ENCODE measurements at regions not wholly inside any gene's neighbourhood (a gene's known extent, or its start where the extent isn't known, plus 50 kb on each side); places are given as distances from the start of the nearest gene placed in this dataset.

GRCh38 chr2:12642332-12642731 is 74.4 kb upstream of the TRIB2 start:
- no peak for DNase-seq
- Histone ChIP-seq H3K9me3 (no peaks in the 10 kb centered on the region), H3K4me1 (no peaks in the 10 kb centered on the region; the same call in 1 of the 2 replicates), H3K36me3 (no peaks in the 10 kb centered on the region), H3K27me3 (no peaks in the 10 kb centered on the region), H3K4me3 (ENCODE audit: low read depth, low read length) (no peak overlapping the region)
- TF ChIP-seq, protein P1, sequence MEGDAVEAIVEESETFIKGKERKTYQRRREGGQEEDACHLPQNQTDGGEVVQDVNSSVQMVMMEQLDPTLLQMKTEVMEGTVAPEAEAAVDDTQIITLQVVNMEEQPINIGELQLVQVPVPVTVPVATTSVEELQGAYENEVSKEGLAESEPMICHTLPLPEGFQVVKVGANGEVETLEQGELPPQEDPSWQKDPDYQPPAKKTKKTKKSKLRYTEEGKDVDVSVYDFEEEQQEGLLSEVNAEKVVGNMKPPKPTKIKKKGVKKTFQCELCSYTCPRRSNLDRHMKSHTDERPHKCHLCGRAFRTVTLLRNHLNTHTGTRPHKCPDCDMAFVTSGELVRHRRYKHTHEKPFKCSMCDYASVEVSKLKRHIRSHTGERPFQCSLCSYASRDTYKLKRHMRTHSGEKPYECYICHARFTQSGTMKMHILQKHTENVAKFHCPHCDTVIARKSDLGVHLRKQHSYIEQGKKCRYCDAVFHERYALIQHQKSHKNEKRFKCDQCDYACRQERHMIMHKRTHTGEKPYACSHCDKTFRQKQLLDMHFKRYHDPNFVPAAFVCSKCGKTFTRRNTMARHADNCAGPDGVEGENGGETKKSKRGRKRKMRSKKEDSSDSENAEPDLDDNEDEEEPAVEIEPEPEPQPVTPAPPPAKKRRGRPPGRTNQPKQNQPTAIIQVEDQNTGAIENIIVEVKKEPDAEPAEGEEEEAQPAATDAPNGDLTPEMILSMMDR (IDR thresholded peaks at IDR 0.05; ENCODE audit: low read depth, low read length), result no peak

DNA sequence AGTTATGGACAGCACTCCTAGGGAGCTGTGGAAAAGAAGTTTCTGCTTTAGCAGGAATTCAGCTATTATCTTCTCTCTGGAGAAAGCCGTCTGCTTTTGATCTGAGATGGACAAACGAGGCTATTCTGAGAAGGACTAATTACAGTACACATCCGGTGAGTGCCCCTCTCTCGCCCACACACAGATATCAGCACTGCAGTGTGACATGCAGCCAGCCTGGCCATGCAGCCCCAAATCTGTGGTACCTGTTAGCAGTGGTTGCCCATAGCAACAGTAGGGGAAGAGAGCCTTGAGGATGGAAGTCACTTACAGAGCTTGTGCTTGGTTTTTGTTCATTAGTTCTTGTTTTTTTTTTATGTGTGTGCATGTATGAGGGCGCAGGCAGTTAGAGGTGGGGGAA is 73.9 kb upstream of the TRIB2 start:
- Histone ChIP-seq H3K27me3 (no peaks in the 10 kb centered on the region), H3K4me1 (no peaks in the 10 kb centered on the region; the same call in 1 of the 2 replicates), H3K36me3 (no peaks in the 10 kb centered on the region), H3K9me3 (no peaks in the 10 kb centered on the region), H3K4me3 (ENCODE audit: low read depth, low read length) (no peak overlapping the region)
- TF ChIP-seq, protein P1 (IDR thresholded peaks at IDR 0.05; ENCODE audit: low read depth, low read length), result no peak
- no peak for DNase-seq

GRCh38 chr2:12649602-12650400 is 66.9 kb upstream of the TRIB2 start:
- H3K4me1 ChIP-seq, result peaks cover 3% of the 10 kb centered on the region; the same call in 1 of the 2 replicates
- TF ChIP-seq, protein P1 (IDR thresholded peaks at IDR 0.05; ENCODE audit: low read depth, low read length), result no peak
- DNase-seq, result no peak
- no peaks in the 10 kb centered on the region for H3K36me3 ChIP-seq
- H3K27me3 ChIP-seq, result no peaks in the 10 kb centered on the region
- no peak overlapping the region for H3K4me3 ChIP-seq (ENCODE audit: low read depth, low read length)
- no peaks in the 10 kb centered on the region for H3K9me3 ChIP-seq

DNA sequence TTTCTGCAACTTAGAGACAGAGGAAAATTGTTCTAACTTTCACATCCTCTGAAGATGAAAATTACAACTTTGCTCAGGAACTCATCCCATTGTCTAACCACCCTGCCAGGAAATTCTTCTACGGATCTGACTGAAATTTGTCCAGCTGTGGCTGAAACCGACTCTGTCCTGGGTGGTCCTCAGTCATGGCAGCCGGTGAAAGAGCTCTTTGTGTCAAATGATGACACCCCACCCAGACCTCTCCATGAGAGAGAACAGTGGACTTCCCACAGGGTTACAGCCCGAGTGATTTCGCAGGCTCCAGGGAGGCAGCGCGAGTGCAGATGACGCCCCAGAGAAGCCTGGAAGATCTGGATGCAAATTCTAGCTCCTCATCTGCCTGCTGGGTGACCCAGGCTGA is 65.1 kb upstream of the TRIB2 start:
- H3K4me1 ChIP-seq, result peaks cover 3% of the 10 kb centered on the region; the same call in 1 of the 2 replicates

GRCh38 chr2:12652723-12653122 is 64.0 kb upstream of the TRIB2 start:
- TF ChIP-seq, protein P1 (IDR thresholded peaks at IDR 0.05; ENCODE audit: low read depth, low read length), result no peak
- Histone ChIP-seq H3K27me3 (no peaks in the 10 kb centered on the region), H3K36me3 (no peaks in the 10 kb centered on the region), H3K4me3 (ENCODE audit: low read depth, low read length) (no peak overlapping the region), H3K9me3 (no peaks in the 10 kb centered on the region), H3K4me1 (peaks cover 3% of the 10 kb centered on the region; the same call in 1 of the 2 replicates)
- no peak for DNase-seq

More for the DNA sequence above, 65.1 kb upstream of the TRIB2 start:
- no peaks in the 10 kb centered on the region for H3K27me3 ChIP-seq
- TF ChIP-seq, protein P1 (IDR thresholded peaks at IDR 0.05; ENCODE audit: low read depth, low read length), result no peak
- no peak overlapping the region for H3K4me3 ChIP-seq (ENCODE audit: low read depth, low read length)
- H3K36me3 ChIP-seq, result no peaks in the 10 kb centered on the region
- DNase-seq, result no peak
- no peaks in the 10 kb centered on the region for H3K9me3 ChIP-seq

GRCh38 chr2:12657560-12657959 is 59.2 kb upstream of the TRIB2 start:
- no peaks in the 10 kb centered on the region for H3K9me3 ChIP-seq
- no peaks in the 10 kb centered on the region for H3K27me3 ChIP-seq
- H3K4me3 ChIP-seq (ENCODE audit: low read depth, low read length), result no peak overlapping the region
- no peaks in the 10 kb centered on the region for H3K4me1 ChIP-seq
- no peaks in the 10 kb centered on the region for H3K36me3 ChIP-seq
- no peak for DNase-seq
- TF ChIP-seq, protein P1 (IDR thresholded peaks at IDR 0.05; ENCODE audit: low read depth, low read length), result no peak

Measured in BE2C (cell line).